HG03432 (cell line): ENCODE measurements at regions not wholly inside any gene's neighbourhood (a gene's known extent, or its start where the extent isn't known, plus 50 kb on each side); places are given as distances from the start of the nearest gene placed in this dataset.

Experiments used
- ATAC-seq: cut with Tn5 transposase; IDR thresholded peaks from one replicate; pipeline ENCODE4 v1.9.1; 2021; ENCODE audit warnings: mild to moderate bottlenecking, moderate library complexity; ENCODE audit not compliant: unreplicated experiment

DNA sequence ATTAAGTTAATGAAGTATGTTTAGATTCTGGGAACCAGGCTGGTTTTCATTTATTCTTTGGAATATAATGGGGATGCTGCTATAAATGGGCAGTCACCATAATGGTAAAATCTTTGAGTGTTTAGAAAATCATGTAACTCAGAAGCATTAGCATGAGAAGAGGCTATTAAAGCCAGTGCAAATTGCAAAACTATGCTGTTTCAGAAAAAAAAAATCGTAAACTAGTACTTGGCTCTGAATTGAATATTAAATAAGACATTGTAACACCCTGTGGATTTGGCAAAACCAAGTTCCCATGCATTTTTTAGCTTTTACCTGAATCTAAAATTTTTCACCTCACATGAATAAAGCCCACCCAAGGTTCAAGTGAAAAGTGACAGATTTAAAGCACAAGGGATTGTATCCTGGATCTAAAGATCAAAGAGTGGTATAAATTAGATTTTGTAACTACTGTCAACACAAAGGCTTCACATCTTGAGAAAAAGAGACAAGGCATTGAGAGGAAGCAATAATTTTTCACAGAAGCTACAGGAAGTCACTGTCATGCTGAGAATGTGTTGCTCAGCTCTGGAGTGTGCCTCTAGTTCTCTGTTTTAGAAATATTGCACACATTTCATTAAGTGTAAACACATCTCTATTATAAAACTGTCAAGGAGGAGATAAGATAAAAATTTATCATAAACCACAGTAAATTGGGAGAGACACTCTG lies 142.2 kb downstream of the ABCA8 start:
- ATAC-seq: no peak

- no peak for ATAC-seq
Observed at GRCh38 chr17:68809148-68809547, 146.0 kb downstream of the ABCA8 start.

GRCh38 chr17:68807998-68808772 lies 147.0 kb downstream of the ABCA8 start:
- no peak for ATAC-seq

- no peak for ATAC-seq
Observed at GRCh38 chr17:68805609-68806008, 149.6 kb downstream of the ABCA8 start.

DNA sequence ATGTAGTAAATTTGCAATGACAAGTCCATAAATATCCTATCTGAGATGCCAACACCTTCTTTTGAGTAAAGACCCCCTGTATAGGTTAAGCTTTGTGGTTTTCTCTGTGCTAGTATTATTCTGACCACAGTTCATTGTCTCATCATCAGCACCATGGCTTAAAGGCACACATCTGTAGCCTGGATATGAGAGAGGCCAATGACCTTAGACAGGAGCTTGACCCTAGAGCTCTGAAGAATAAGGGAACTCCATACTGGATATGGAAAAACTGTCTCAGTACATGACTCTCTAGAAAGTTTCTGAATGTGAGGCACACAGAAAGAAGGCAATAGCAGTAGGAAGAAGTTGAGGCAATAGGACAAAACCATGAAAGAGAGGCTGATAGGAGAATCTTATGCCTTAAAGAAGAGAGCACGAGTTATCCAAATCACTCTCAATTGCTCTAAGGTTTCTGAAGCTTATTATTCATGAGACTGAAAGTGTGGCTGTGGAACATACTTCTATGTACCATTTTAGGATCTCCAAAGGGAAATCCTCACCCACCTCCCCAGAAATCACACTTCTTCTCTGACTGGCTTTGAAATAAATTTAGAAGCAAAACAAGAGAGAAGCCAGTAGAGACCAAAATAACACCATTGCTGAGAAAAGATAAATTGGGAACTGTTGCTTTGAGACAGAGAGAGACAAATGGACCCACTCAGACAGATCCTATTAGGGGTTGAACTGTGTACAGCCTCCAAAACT lies 150.2 kb downstream of the ABCA8 start:
- no peak for ATAC-seq

GRCh38 chr17:68803164-68803929 lies 151.8 kb downstream of the ABCA8 start:
- no peak for ATAC-seq

GRCh38 chr17:68801335-68802247 lies 153.6 kb downstream of the ABCA8 start:
- no peak for ATAC-seq

DNA sequence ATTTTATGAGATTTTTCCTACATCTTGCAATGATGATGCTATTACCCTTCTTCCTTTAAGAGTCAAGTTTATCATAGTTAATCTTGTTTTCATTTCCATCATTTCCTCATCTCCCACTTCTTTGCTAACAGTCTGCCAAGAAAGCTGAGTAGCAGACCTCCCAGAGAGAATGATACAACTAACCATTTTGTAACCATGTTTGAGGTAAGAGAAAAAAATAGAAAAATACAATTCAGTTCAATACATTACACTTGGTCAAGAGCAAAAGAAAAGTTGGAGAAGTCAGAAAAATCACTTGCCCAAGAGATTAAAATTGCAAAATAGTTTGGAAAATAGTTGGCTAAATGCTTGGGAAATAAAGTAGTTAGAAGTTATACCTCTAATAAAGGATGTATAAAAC lies 154.4 kb downstream of the ABCA8 start:
- no peak for ATAC-seq

- peak; percentile 49 for ATAC-seq
Observed at GRCh38 chr17:68794636-68795434, 160.4 kb downstream of the ABCA8 start.

DNA sequence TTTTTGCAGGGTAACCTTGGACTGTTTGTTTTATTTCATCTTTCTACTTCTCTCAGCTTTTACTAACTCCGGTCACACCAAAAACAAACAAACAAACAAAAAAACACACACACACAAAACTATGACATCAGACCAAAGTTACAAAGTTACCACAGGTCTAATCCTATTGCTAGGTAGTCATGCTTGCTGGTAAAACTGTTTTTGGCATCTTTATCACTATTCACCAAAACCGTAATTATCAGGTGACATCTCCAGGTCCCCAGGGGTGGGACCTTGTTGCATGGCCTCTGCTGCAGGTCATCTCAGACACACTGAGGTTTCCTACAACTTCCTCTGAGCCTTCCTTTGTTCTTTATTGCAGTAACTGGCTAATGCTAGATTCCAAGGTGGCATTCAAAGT lies 162.3 kb downstream of the ABCA8 start:
- no peak for ATAC-seq

- no peak for ATAC-seq
Observed at GRCh38 chr17:68792042-68792685, 163.0 kb downstream of the ABCA8 start.

- ATAC-seq: no peak
Observed at GRCh38 chr17:68790931-68791330, 164.3 kb downstream of the ABCA8 start.

- no peak for ATAC-seq
Observed at GRCh38 chr17:68790492-68790891, 164.7 kb downstream of the ABCA8 start.

DNA sequence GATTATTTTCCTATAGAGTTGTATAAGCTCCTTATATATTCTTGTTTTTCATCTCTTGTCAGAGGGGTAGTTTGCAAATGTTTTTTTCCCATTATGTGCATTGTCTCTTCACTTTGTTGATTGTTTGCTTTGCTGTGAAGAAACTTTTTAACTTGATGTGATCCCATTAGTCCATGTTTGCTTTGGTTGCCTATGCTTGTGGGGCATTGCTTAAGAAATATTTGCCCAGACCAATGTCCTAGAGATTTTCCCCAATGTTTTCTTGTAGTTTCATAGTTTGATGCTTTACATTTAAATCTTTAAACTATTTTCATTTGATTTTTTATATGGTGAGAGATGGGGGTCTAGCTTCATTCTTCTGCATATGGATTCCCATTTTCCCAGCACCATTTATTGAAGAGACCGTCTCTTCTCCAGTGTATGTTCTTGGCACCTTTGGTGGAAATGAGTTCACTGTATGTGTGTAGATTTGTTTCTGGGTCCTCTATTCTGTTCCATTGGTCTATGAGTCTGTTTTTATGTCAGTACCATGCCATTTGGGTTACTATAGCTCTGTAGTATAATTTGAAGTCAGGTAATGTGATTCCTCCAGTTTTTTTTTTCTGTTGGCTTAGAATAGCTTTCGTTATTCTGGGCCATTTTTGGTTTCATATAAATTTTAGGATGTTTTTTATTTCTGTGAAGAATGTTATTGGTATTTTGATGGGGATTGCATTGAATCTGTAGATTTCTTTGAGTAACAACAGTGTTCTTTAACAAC lies 165.8 kb downstream of the ABCA8 start:
- no peak for ATAC-seq

- ATAC-seq: no peak
Observed at GRCh38 chr17:68785565-68786486, 169.4 kb downstream of the ABCA8 start.

DNA sequence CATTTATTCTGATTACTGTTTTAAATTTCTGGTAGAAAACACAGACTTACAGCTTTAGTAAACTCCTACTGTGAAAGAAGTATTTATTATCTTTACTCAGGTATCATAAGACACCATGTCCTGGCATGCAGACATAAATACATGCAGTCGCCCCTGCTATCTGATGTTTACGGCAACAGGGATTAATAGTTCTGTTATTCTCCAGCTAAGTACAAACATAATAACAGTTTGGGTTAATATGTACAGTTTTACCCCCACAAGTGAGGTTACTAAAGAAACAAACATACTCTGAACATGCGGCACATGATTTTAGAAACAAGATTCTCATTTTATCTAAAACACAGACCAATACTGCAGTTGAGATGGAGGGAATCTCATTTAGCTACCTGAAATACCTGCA lies 170.8 kb downstream of the ABCA8 start:
- ATAC-seq: no peak

DNA sequence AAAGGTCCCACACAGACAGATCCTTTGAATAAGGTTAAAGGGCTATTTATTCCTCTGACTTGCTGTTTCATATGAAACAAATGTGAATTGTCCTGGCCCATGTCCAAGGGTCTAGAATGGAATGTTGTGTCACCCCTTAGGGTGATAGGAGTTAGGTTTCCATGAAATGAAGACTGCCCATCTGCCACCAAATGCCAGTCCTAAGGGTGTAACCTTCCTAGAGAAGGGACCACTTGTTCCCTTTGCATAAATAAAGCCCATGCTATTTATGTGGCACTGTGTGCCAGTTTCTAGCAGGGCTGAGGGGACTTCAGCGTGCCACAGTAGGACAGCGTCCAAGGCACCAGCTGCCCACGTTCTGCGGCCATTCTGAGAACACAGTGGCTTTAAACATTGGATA lies 171.3 kb downstream of the ABCA8 start:
- no peak for ATAC-seq
